OCI-LY1 (cell line): ENCODE measurements at regions not wholly inside any gene's neighbourhood (a gene's known extent, or its start where the extent isn't known, plus 50 kb on each side); places are given as distances from the start of the nearest gene placed in this dataset.

ENCODE experiments used
- H2AFZ ChIP-seq: fragments of 200-600 bp; sonication (generic), shearing (Covaris generic); 2 replicates; pipeline ENCODE4 v1.6.0; 2014; ENCODE audit warnings: antibody characterized with exemption, mild to moderate bottlenecking, low read length
- H3F3A ChIP-seq: fragments of 200-600 bp; sonication (generic), shearing (Covaris generic); 2 replicates; pipeline ENCODE4 v1.6.0; 2014; ENCODE audit warnings: mild to moderate bottlenecking, antibody characterized with exemption, low read length, moderate library complexity; ENCODE audit not compliant: insufficient read depth
- H3K27ac ChIP-seq: fragments of 200-600 bp; sonication (generic); 2 replicates; pipeline ENCODE4 v1.5.1; 2014; ENCODE audit warnings: low read length, mixed run types, mild to moderate bottlenecking, low read depth; ENCODE audit not compliant: poor library complexity, severe bottlenecking
- H3K27me3 ChIP-seq: fragments of 200-600 bp; sonication (generic); 2 replicates; pipeline ENCODE4 v1.6.0; 2014; ENCODE audit warnings: antibody characterized with exemption, mild to moderate bottlenecking, low read length, moderate library complexity; ENCODE audit not compliant: insufficient read depth
- H3K36me3 ChIP-seq: fragments of 200-600 bp; sonication (generic); 2 replicates; pipeline ENCODE4 v1.6.1; 2014; ENCODE audit warnings: mild to moderate bottlenecking, antibody characterized with exemption, low read length, moderate library complexity, mixed read lengths; ENCODE audit not compliant: insufficient read depth
- H3K4me1 ChIP-seq: fragments of 200-600 bp; sonication (generic); 2 replicates; pipeline ENCODE4 v1.5.1; 2014; ENCODE audit warnings: mild to moderate bottlenecking, low read length, moderate library complexity; ENCODE audit not compliant: insufficient read depth, severe bottlenecking
- H3K4me2 ChIP-seq: fragments of 200-600 bp; sonication (generic), shearing (Covaris generic); 2 replicates; pipeline ENCODE4 v1.6.1; 2014; ENCODE audit warnings: low read length
- H3K4me3 ChIP-seq: fragments of 200-600 bp; sonication (generic); 2 replicates; pipeline ENCODE4 v1.5.1; 2014; ENCODE audit warnings: low read length, low read depth, mild to moderate bottlenecking, mixed read lengths; ENCODE audit not compliant: poor library complexity, severe bottlenecking
- H3K79me2 ChIP-seq: fragments of 200-600 bp; shearing (Covaris generic); 2 replicates; pipeline ENCODE4 v1.6.1; 2016; ENCODE audit warnings: mixed run types, low read length, mixed read lengths; ENCODE audit not compliant: insufficient read depth
- H3K9ac ChIP-seq: fragments of 200-600 bp; sonication (generic), shearing (Covaris generic); 2 replicates; pipeline ENCODE4 v1.6.1; 2014; ENCODE audit warnings: mild to moderate bottlenecking, low read length, mixed read lengths
- H3K9me2 ChIP-seq: fragments of 200-600 bp; sonication (generic), shearing (Covaris generic); 2 replicates; pipeline ENCODE4 v1.6.1; 2014; ENCODE audit warnings: low read depth, mild to moderate bottlenecking, low read length, mixed read lengths
- H3K9me3 ChIP-seq: fragments of 200-600 bp; shearing (Covaris generic); 2 replicates; pipeline ENCODE4 v1.6.1; 2014; ENCODE audit warnings: low read length, mixed read lengths
- H4K20me1 ChIP-seq: fragments of 200-600 bp; sonication (generic), shearing (Covaris generic); 2 replicates; pipeline ENCODE4 v1.6.0; 2016; ENCODE audit warnings: mild to moderate bottlenecking, low read length; ENCODE audit not compliant: insufficient read depth
- EZH2 ChIP-seq: fragments of 200-600 bp; sonication (generic), shearing (Covaris generic); IDR thresholded peaks from 2 replicates; pipeline ENCODE4 v1.8.0; 2017; ENCODE audit warnings: borderline replicate concordance, mixed run types, mild to moderate bottlenecking, antibody characterized with exemption, low read length, moderate library complexity, mixed read lengths
- TF ChIP-seq, protein P1 (sequence below): fragments of 200-600 bp; sonication (generic), shearing (Covaris generic); IDR thresholded peaks from 2 replicates; pipeline ENCODE4 v1.5.1; 2017; ENCODE audit warnings: mild to moderate bottlenecking, antibody characterized with exemption, low read length, moderate library complexity, mixed read lengths

DNA sequence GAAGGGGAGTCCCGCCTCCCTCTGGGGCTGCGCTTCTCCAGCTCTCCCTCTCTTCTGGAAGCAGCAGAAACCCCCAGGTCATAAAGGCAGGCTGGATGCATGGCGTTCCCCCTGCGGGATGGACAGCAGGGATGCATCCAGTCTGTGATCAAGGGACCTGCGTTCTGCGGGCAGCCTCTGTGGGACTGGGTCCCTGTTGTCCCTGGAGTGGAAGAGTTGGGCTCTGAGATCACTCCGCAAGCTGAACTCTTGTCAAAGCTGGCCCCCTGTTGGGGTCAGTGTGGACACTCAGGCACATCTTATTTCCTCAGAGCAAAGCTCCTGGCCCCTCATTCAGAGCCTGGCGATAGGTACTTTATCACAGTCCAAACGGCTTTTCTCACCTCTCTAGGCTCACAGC is 341.2 kb downstream of the PTPRU start:
- no peak for TF ChIP-seq EZH2
- TF ChIP-seq, protein P1, sequence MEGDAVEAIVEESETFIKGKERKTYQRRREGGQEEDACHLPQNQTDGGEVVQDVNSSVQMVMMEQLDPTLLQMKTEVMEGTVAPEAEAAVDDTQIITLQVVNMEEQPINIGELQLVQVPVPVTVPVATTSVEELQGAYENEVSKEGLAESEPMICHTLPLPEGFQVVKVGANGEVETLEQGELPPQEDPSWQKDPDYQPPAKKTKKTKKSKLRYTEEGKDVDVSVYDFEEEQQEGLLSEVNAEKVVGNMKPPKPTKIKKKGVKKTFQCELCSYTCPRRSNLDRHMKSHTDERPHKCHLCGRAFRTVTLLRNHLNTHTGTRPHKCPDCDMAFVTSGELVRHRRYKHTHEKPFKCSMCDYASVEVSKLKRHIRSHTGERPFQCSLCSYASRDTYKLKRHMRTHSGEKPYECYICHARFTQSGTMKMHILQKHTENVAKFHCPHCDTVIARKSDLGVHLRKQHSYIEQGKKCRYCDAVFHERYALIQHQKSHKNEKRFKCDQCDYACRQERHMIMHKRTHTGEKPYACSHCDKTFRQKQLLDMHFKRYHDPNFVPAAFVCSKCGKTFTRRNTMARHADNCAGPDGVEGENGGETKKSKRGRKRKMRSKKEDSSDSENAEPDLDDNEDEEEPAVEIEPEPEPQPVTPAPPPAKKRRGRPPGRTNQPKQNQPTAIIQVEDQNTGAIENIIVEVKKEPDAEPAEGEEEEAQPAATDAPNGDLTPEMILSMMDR = no peak
- Histone ChIP-seq H3K36me3 (no peaks in the 10 kb centered on the region), H3F3A (no peaks in the 10 kb centered on the region), H3K4me1 (no peaks in the 10 kb centered on the region), H3K4me3 (no peak overlapping the region), H3K4me2 (no peak overlapping the region), H2AFZ (no peak overlapping the region), H3K9ac (no peak overlapping the region), H4K20me1 (no peaks in the 10 kb centered on the region), H3K27ac (no peak overlapping the region), H3K9me2 (no peaks in the 10 kb centered on the region), H3K79me2 (no peaks in the 10 kb centered on the region), H3K9me3 (no peaks in the 10 kb centered on the region), H3K27me3 (no peaks in the 10 kb centered on the region)

DNA sequence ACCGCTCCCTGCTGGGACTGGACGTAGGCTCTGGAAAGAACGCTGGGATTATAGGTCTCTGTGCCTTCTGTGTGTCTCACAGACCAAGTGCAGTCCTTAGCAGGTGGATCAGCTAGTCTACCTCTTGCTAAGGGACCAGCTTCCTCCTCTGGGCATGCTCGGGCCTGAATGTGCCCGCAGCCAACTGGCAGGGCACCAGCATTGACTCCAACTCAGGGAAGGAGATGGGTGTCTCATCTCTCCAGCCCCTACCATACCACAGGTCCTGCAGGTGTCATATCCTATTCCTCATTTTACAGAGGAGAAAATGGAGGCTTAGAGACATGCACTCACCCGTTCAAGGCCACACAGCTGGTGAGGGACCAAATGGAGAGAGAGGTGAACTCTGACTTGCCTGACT is 340.2 kb downstream of the PTPRU start:
- Histone ChIP-seq H4K20me1 (no peaks in the 10 kb centered on the region), H3K36me3 (no peaks in the 10 kb centered on the region), H3K9ac (no peak overlapping the region), H3K4me3 (no peak overlapping the region), H3K27me3 (no peaks in the 10 kb centered on the region), H3K9me3 (no peaks in the 10 kb centered on the region), H3K79me2 (no peaks in the 10 kb centered on the region), H3F3A (no peaks in the 10 kb centered on the region), H2AFZ (no peak overlapping the region), H3K4me2 (no peak overlapping the region), H3K27ac (no peak overlapping the region), H3K9me2 (no peaks in the 10 kb centered on the region), H3K4me1 (no peaks in the 10 kb centered on the region)
- TF ChIP-seq, protein P1 = no peak
- no peak for TF ChIP-seq EZH2

DNA sequence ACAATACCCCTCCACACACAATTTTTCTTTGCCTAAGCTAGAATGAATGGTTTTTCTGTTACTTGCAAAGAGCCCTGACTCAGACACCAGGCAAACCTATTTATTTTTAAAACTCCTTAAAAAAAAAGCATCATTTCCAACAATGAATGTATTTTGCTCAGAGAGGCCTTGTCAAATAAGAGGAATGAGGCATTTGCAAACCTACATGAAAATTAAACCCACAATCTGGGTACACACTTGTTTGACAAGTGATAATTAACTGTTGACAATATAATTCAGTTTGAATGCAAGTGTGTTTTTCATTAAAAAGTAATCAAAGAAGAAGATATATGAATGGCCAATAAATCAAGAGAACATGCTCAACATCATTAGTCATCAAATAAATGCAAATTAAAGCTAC is 339.5 kb downstream of the PTPRU start:
- Histone ChIP-seq H2AFZ (no peak overlapping the region), H4K20me1 (no peaks in the 10 kb centered on the region), H3K9me3 (no peaks in the 10 kb centered on the region), H3K79me2 (no peaks in the 10 kb centered on the region), H3K9ac (no peak overlapping the region), H3K27me3 (no peaks in the 10 kb centered on the region), H3K4me2 (no peak overlapping the region), H3K36me3 (no peaks in the 10 kb centered on the region), H3K9me2 (no peaks in the 10 kb centered on the region), H3F3A (no peaks in the 10 kb centered on the region), H3K27ac (no peak overlapping the region), H3K4me1 (no peaks in the 10 kb centered on the region), H3K4me3 (no peak overlapping the region)
- TF ChIP-seq EZH2 = no peak
- TF ChIP-seq, protein P1 = no peak
